ENCODE measurements at regions not wholly inside any gene's neighbourhood (a gene's known extent, or its start where the extent isn't known, plus 50 kb on each side); places are given as distances from the start of the nearest gene placed in this dataset.
"Not testable (repeated sequence)": the region's sequence is repeated elsewhere in the genome, so short reads cannot be mapped to it uniquely, and the experiment has no call there.

GRCh38 chr13:40373608-40374007 is 292.8 kb downstream of the FOXO1 start:
- TF ChIP-seq CTCF (IDR thresholded peaks at IDR 0.05; ENCODE audit: low read depth, low read length, poor library complexity, severe bottlenecking); EZH2phosphoT487 (IDR thresholded peaks at IDR 0.05; ENCODE audit: borderline replicate concordance, low read length): not testable (repeated sequence)
